GM18519 (cell line): ENCODE measurements at regions not wholly inside any gene's neighbourhood (a gene's known extent, or its start where the extent isn't known, plus 50 kb on each side); places are given as distances from the start of the nearest gene placed in this dataset.

ENCODE experiments used
- ATAC-seq: cut with Tn5 transposase; IDR thresholded peaks from one replicate; pipeline ENCODE4 v1.9.1; 2021; ENCODE audit warnings: mild to moderate bottlenecking, moderate library complexity; ENCODE audit not compliant: unreplicated experiment, low FRiP score

DNA sequence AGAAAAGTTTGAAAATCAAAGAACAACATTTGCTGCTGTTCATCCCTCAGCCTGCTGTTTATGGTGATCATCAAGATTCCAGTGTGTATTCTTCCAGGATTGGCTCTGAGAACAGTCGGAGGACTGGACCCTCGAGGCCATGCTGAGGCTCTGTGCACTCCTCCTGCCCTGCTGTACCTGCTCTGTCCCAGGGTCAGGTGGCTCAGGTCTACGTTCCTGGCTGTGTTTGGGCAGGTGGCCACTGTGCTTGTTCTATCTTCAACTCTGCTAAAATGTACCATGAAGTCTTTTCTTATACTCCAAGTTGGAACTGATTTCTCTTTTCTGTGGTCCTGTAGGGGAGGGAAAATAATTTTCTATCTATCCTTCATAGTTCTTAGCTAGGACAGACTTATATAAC lies 175.9 kb downstream of the RWDD3 start:
- ATAC-seq, result no peak

- no peak for ATAC-seq
Observed at GRCh38 chr1:95415146-95415545, 181.1 kb downstream of the RWDD3 start.

- no peak for ATAC-seq
Observed at GRCh38 chr1:95426772-95427171, 192.8 kb downstream of the RWDD3 start.

GRCh38 chr1:95427525-95427924 lies 193.5 kb downstream of the RWDD3 start:
- no peak for ATAC-seq

DNA sequence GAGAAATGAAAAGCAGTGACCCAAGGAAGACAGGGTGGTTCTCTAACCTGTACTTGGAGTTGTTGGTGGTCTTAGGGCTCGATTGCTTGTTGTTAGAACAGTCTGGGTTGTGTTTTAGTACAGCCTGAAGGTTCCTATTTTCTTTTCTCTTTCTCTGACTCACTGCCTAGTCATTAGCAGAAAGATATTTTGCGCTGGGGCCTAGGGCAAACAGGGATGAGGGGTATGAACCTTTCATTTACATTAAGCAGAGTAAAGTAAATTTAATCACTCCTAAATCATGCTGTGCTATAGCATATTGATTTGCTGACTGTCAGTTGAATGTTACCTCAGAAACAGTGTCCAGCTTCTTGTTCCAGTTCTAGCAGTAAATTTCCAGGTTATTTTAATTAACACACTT lies 197.2 kb downstream of the RWDD3 start:
- no peak for ATAC-seq

DNA sequence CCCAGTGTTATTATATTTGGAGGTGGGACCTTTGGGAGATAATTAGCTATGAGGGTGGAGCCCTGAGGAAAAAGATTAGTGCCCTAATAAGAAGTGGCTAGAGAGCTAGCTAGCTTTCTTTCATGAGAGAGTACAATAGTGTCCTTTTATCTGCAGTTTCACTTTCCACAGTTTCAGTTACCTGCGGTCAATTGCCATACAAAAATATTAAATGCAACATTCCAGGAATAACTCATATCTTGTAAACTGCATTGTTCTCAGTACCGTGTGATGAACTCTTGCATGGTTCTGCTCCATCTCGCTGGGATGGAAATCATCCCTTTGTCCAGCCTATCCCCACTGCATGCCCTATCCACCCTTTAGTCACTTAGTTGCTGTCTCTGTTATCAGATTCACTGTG lies 201.6 kb downstream of the RWDD3 start:
- ATAC-seq, result no peak

- no peak for ATAC-seq
Observed at GRCh38 chr1:95437011-95437410, 203.0 kb downstream of the RWDD3 start.

DNA sequence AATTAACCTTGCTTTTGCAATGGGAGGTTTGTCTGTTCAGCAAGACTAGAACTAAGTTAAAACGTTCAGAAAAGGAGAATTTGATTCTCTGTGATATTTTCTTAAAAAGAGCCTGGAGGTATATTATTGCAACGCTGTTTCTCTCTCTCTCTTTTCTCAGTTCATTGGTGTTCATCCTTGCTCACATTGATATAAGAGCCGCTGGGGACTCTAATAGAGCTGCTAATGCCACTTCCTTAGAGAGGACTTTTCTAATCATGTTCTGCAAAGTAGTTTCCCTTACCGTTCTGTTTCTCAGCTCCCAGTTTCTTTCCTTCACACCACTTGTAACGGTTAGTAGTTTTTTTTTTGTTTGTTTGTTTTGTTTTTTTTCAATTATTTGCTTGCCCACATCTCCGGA lies 203.8 kb downstream of the RWDD3 start:
- no peak for ATAC-seq

- no peak for ATAC-seq
Observed at GRCh38 chr1:95438218-95438948, 204.4 kb downstream of the RWDD3 start.

- no peak for ATAC-seq
Observed at GRCh38 chr1:95440511-95440910, 206.5 kb downstream of the RWDD3 start.

GRCh38 chr1:95449516-95449915 lies 215.5 kb downstream of the RWDD3 start:
- ATAC-seq, result no peak

DNA sequence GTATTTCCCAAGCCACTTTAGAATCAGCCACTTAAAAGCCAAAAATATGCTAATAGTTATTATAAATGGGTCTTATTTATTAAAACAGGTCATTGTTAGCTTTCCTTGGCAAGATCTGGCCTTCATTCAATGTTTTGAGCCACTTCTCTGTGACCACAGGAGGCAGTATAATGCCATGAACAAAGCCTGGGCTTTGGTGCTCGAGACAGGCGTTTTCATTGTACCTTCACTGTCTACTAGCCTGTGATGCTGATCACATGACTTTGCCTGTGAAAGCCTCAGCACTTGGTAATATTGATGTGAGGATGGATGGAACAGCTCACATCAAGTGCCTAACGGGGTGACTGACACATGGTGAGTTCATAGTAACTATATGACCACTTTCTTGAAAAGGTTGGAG lies 217.0 kb downstream of the RWDD3 start:
- no peak for ATAC-seq

DNA sequence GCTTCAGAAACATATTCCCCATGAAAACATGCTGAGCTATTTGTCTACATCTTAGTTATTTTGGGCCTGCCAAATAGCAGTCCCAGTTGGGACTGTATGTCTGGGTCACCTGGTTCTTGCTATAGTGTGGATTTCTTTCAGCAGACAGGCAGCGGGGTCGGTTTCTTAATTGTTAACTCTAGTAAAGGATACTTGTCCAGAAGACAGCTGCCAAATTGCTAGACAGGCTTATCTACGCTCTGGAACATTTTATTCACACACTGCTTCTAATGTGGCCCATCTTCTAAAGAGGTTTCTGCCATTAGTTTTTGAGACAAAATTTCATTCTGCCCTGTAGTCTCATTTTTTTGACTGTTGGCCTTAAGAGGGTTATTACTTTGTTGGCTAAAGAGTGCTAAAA lies 217.9 kb downstream of the RWDD3 start:
- no peak for ATAC-seq

DNA sequence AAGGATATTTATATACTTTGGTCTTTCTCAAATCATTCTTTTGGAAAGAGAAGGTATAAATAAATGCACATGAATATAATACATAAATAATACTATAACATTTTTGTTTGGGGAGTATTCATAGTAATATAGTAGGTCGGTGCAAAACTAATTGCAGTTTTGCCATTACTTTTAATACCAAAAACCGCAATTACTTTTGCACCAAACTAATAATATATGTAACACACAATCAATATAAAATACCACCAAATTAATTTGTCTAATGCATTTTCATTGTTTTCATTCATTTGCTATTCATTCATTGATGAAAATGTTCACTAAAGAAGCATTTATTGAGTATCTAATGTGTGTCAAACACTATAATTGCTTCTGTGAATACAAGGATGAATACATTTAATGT lies 219.0 kb downstream of the RWDD3 start:
- ATAC-seq, result no peak

DNA sequence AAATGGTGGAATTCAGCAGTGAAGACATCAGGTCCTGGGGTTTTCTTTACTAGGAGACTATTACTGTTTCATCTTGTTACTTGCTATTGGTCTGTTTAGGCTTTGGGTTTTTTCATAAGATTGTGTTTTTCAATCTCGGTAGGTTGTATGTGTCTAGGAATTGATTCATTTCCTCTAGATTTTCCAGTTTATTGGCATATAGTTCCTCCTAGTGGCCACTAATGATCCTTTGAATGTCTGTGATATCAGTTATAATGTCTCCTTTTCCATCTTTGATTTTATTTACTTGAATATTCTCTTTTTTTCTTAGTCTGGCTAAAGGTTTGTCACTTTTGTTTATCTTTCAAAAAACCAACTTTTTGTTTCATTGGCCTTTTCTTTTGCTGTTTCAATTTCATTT lies 233.0 kb downstream of the RWDD3 start:
- no peak for ATAC-seq

GRCh38 chr1:95475686-95476457 lies 241.9 kb downstream of the RWDD3 start:
- ATAC-seq, result no peak

GRCh38 chr1:95496307-95496706 lies 262.3 kb downstream of the RWDD3 start:
- ATAC-seq, result no peak

- no peak for ATAC-seq
Observed at GRCh38 chr1:95496773-95497172, 262.8 kb downstream of the RWDD3 start.

- no peak for ATAC-seq
Observed at GRCh38 chr1:95497566-95497965, 263.6 kb downstream of the RWDD3 start.

- no peak for ATAC-seq
Observed at GRCh38 chr1:95503278-95504030, 269.4 kb downstream of the RWDD3 start.

- no peak for ATAC-seq
Observed at GRCh38 chr1:95504321-95504720, 270.3 kb downstream of the RWDD3 start.
